Glutamatergic neuron (in vitro differentiated cells): ENCODE measurements at regions not wholly inside any gene's neighbourhood (a gene's known extent, or its start where the extent isn't known, plus 50 kb on each side); places are given as distances from the start of the nearest gene placed in this dataset.

Experiments
- DNase-seq: peaks from one replicate; pipeline ENCODE4 v3.0.0; 2022
- H3K27ac Mint-ChIP-seq: one replicate; pipeline ENCODE4 v1.8.0; 2020; ENCODE audit warnings: mild to moderate bottlenecking, mixed read lengths, inconsistent platforms; ENCODE audit not compliant: unreplicated experiment
- H3K27me3 Mint-ChIP-seq: one replicate; pipeline ENCODE4 v1.8.0; 2020; ENCODE audit warnings: mild to moderate bottlenecking, moderate library complexity, mixed read lengths, inconsistent platforms; ENCODE audit not compliant: unreplicated experiment
- H3K36me3 Mint-ChIP-seq: one replicate; pipeline ENCODE4 v1.8.0; 2020; ENCODE audit warnings: mild to moderate bottlenecking, mixed read lengths, inconsistent platforms; ENCODE audit not compliant: unreplicated experiment
- H3K4me1 Mint-ChIP-seq: one replicate; pipeline ENCODE4 v1.8.0; 2020; ENCODE audit warnings: mild to moderate bottlenecking, low read depth, mixed read lengths, inconsistent platforms; ENCODE audit not compliant: unreplicated experiment
- H3K4me3 Mint-ChIP-seq: one replicate; pipeline ENCODE4 v1.8.0; 2020; ENCODE audit warnings: mild to moderate bottlenecking, mixed read lengths, inconsistent platforms; ENCODE audit not compliant: unreplicated experiment
- H3K9me3 Mint-ChIP-seq: one replicate; pipeline ENCODE4 v1.8.0; 2020; ENCODE audit warnings: mild to moderate bottlenecking, moderate library complexity, mixed read lengths, inconsistent platforms; ENCODE audit not compliant: unreplicated experiment
- CTCF ChIP-seq: fragments of 200-600 bp; sonication (generic); IDR thresholded peaks from one replicate; pipeline ENCODE4 v1.5.0; 2021; ENCODE audit not compliant: partially characterized antibody, unreplicated experiment

- Mint-ChIP-seq H3K9me3 (no peaks in the 10 kb centered on the region), H3K27ac (no peak overlapping the region), H3K4me3 (no peak overlapping the region), H3K27me3 (no peaks in the 10 kb centered on the region), H3K4me1 (no peaks in the 10 kb centered on the region), H3K36me3 (no peaks in the 10 kb centered on the region)
- no peak for DNase-seq
- TF ChIP-seq CTCF, result no peak
These were observed 508.6 kb downstream of the ADCYAP1 start for GRCh38 chr18:1413323-1413675.

- no peak overlapping the region for H3K27ac Mint-ChIP-seq
- H3K27me3 Mint-ChIP-seq, result no peaks in the 10 kb centered on the region
- no peaks in the 10 kb centered on the region for H3K36me3 Mint-ChIP-seq
- H3K4me1 Mint-ChIP-seq, result no peaks in the 10 kb centered on the region
- H3K4me3 Mint-ChIP-seq, result no peak overlapping the region
- no peak for DNase-seq
- no peaks in the 10 kb centered on the region for H3K9me3 Mint-ChIP-seq
- TF ChIP-seq CTCF, result no peak
These were observed 511.4 kb downstream of the ADCYAP1 start for GRCh38 chr18:1416074-1416473.

GRCh38 chr18:1421502-1421901 is 516.8 kb downstream of the ADCYAP1 start:
- DNase-seq, result no peak
- no peaks in the 10 kb centered on the region for H3K9me3 Mint-ChIP-seq
- TF ChIP-seq CTCF, result no peak
- H3K27me3 Mint-ChIP-seq, result no peaks in the 10 kb centered on the region
- H3K27ac Mint-ChIP-seq, result no peak overlapping the region
- peaks cover 5% of the 10 kb centered on the region for H3K4me1 Mint-ChIP-seq
- no peaks in the 10 kb centered on the region for H3K36me3 Mint-ChIP-seq
- H3K4me3 Mint-ChIP-seq, result no peak overlapping the region

- Mint-ChIP-seq H3K9me3 (no peaks in the 10 kb centered on the region), H3K27ac (no peak overlapping the region), H3K36me3 (no peaks in the 10 kb centered on the region), H3K4me3 (no peak overlapping the region), H3K27me3 (no peaks in the 10 kb centered on the region), H3K4me1 (peaks cover 5% of the 10 kb centered on the region)
- DNase-seq, result no peak
- TF ChIP-seq CTCF, result no peak
These were observed 518.0 kb downstream of the ADCYAP1 start for GRCh38 chr18:1422634-1423033.

- Mint-ChIP-seq H3K27me3 (peaks cover under 1% of the 10 kb centered on the region), H3K27ac (no peak overlapping the region), H3K9me3 (no peaks in the 10 kb centered on the region), H3K4me3 (no peak overlapping the region), H3K36me3 (no peaks in the 10 kb centered on the region), H3K4me1 (peaks cover 5% of the 10 kb centered on the region)
- no peak for DNase-seq
- TF ChIP-seq CTCF, result no peak
These were observed 521.0 kb downstream of the ADCYAP1 start for GRCh38 chr18:1425679-1426078.
